Stimulated activated CD8-positive, alpha-beta memory T cell treated with anti-CD3 and anti-CD28 coated beads, Interleukin-4, amount 100 ng/mL, for 1 hour (primary cell): ENCODE measurements at regions not wholly inside any gene's neighbourhood (a gene's known extent, or its start where the extent isn't known, plus 50 kb on each side); places are given as distances from the start of the nearest gene placed in this dataset.
"Not testable (repeated sequence)": the region's sequence is repeated elsewhere in the genome, so short reads cannot be mapped to it uniquely, and the experiment has no call there.

Experiments
- DNase-seq, 2 donors: peaks; one replicate each; pipeline ENCODE4 v3.0.0-alpha.2; 2020; ENCODE audit warnings: low read depth in 2 of 2, low spot score in 1 of 2

DNA sequence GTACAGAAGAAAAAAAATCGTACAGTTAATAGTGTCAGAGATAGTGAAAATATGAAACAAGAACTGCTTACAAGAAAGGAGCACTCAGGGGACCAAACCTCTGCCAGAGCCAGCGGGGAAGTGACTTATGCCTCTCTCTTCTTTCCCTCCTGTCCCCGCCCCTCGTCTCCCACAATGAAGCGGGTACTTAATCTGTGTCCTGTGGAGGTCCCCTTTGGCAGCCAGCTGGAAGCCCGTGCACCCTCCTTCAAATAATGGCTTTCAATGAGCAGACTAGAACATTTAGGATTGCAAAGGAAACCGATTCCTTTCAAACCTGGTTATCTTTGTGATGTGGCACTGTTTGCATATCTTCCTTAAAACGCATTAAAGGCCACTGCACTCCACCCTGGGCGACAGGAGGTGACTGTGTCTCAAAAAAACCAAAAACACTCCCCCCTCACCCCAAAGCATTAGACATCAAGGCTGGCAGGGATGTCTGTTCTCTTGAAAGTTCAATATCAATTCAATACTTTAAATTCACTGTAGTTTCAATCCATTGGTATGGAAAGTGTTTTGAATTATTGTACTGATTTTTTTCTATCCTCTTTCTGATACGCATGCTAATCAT lies 51.7 kb downstream of the PPIAL4C start:
- DNase-seq = not testable (repeated sequence)

DNA sequence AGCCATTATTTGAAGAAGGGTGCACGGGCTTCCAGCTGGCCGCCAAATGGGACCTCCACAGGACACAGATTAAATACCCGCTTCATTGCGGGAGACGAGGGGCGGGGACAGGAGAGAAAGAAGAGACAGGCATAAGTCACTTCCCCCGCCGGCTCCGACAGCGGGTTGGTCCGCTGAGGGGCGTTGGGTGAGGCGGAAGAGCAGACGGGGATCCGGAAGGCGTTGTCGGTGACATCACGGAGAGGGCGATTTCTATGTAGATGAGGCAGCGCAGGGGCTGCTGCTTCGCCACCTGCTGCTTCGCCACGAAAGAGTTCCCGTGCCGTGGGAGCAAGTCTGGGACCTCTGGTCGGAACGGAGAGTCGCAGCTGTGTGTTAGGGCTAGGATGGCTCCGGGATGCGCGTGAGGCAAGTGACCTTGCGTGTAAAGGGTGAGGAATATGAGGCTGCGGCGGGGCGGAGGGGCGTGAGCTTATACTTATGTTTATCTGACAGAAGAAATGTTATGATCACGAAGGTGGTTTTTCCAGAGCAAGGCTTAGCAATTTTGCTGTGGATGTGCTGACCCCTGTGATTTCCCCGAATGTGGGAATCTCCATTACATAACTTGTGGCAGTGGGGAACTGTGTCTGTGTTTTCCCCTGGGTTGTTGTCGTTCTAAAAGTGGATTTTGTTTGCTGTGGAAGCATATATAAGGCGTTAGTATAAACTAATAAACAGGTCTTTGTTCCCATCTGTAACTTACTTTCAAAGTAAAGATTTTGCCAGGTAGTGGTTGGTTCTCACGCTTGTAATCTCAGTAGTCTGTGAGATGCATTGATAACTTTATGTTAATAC lies 52.9 kb downstream of the PPIAL4C start:
- peak; percentile 69 to 81 for DNase-seq

DNA sequence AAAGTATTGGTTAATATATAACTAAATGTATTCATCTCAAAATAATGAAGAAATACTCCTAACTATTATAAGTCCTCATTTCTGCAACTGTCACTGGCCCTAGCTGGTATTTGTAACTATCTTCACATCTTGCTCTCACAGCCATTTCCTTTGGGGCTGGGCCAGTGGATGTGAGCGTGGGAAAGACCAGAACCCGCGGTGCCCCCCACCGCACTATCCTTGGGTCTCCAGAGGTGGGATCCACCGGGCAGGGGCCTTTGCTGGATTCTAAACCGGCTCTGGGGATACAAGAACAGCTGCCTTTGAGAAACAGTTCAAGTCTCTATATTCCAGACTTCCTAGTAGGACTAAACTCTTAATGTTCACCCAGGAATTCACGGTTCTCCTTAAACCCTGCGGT lies 54.8 kb downstream of the PPIAL4C start:
- DNase-seq = not testable (repeated sequence)

DNA sequence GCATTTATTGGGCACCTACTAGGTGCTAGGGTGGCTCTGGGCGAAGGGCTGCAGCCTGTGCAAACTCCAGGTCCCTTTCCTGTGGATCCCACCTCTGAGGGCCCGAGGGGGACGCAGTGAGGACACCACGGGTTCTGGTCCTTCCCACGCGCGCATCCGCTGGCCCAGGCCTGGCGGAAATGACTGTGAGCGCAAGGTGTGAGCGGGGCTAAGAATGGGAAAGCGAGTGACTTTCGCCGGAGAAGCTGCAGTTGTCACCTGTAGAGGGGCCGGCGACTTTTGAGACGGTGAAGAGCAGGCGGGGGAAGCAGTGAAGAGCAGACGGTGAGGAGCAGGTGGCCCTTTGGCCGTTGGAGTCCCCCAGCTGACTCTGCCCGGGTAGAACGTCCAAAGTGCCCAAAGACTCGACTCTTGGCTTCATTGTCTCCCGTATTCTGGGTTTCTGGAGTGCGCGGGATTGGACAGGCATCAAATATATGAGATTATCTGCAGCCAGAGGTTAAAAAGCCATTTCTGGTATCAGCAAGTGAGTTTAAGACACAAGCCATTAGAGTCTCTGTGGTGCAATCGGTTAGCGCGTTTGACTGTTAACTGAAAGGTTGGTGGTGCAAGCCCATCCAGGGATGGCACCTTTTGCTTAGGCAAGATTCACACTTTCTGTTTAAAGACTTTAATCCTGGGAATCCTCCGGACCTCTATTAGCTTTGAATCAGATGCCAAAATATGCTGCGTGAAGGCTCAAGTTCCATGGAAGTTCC lies 55.4 kb downstream of the PPIAL4C start:
- DNase-seq = not testable (repeated sequence)

DNA sequence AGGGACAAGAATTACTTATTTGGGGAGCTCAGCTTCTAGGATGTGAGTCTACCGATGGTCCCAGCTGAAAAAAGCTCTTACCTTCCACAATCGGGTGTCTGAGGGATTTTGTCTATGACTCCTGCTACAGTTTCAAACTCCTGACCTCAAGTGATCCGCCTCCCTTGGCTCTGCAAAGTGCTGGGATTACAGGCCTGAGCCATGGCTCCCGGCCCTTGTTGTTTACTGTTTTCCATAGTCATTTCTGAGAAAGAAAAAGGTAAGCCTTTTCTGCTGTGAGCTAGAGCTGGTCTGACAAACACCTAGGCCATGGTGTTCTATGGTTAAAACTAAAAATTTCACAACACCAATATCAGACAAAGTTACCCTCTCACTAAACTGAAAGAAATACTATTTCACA lies 57.5 kb downstream of the PPIAL4C start:
- DNase-seq = not testable (repeated sequence)

DNA sequence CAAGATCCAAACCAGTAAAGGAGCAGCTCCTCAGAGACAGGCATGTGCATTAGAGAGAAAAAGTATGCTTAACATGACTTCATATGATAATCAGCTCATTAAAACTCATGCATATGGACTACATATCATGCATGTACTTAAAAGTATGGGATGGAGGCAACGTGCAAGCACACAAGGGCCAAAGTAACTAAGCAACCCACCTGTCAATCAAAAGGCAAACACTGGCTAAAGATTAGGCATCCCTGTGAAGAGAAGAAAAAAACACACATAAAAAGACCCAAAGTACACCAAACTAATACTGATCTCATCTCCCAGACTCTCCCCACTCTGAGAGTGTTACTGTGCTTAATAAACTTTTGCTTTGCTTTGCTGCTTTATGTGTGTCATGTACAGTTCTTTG lies 61.2 kb downstream of the PPIAL4C start:
- DNase-seq = not testable (repeated sequence)

DNA sequence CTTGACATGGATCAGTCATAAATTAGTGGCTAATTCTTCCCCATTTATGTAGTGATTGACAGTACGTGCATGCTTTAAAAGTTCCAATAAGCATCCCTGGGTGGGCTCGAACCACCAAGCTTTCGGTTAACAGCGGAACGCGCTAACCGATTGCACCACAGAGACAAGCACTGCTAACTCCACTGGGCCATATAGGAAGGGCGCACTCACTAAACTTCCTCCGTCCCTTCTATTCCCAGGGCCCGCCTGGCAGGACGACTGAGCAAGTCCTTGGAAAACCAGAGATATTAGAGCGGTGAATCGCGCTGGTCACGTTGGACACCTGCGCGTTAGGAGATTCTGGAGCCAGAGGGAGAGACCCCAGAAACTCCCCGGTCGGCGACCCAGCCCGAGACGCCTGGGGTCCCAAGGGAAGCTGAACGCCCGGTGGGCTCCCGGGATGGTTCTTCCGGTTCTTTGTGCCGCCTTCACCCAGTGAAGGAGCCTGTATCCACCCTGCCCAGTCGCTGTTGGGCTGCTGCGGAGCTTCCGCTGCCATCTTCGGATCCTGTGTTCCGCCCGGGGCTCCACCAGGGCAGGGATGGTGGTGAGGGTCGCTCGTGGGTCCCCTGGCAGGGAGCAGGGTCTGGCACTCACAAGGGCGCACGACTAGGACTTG lies 62.8 kb downstream of the PPIAL4C start:
- not testable (repeated sequence) for DNase-seq

DNA sequence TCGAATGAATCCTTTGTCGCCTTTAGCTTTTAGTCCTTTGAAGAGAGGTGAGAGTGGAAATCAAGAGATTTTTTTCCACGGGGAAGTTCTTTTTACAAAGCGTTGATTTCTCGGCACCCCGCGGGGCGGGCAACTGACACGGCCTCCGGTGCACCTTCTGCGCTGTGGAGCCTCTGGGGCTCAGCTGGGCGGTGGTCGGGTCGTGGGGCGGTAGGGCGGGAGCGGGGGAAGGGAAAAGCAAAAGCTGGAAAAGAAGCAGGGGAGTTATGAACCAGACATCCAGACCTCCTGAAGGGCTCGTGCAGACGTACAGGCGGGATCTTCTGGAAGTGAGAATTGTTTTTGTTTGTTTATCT lies 63.3 kb downstream of the PPIAL4C start:
- not testable (repeated sequence) for DNase-seq

DNA sequence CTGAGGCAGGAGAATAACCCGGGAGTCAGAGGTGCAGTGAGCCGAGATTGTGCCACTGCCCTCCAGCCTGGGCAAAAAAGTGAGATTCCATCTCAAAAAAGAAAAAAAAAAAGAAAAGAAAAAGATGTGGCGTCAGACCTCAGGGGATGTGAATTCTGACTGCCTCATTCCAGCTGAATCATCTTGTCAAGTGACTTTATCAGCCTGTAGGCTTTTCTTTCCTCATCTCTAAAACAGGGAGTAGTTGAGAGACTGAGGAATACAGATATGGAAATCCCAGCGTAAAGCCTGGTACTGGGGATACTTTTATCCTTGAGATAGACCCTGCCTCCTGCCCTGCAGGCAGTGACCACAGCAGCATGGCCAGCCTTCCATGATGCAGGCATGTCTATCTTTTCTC lies 74.1 kb downstream of the PPIAL4C start:
- DNase-seq = not testable (repeated sequence)

DNA sequence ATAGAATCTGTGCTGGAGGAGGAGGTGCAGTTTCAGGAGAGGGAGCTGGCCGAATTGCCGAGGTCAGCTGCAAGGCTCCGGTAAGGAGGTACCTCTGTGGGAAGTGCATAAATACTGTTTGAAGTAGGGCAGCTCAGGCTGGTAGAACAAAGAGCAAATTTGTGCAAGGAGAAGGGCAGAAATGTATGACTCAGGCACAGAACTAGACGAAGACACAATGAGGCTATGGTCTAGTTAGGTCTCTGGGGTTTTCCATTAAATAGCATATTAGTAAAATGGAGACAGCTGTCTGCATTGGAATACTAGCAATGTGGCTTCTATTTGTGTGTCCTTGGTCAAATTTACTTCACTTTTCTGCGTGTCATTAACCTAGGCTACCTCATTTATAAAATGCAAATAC lies 74.5 kb downstream of the PPIAL4C start:
- DNase-seq = not testable (repeated sequence)

DNA sequence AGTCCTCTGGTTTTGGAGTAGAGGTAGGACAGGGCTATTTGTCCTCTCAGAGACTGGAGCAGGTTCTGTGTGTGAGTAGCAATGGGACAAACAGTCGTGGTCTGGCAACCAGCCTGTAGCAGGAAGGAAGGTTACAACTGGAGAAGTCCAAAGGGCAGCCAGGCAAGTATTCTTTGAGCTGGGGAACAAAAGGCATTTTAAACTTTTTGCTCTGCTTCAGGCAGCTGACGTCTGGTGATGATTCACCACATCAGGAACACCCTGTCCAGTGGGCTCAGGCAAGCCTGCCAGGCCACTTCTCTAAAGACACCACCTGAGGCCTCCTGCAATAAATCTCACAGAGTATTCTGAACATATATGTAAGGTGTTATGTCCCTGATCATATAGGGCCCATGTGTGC lies 81.0 kb downstream of the PPIAL4C start:
- DNase-seq = not testable (repeated sequence)

DNA sequence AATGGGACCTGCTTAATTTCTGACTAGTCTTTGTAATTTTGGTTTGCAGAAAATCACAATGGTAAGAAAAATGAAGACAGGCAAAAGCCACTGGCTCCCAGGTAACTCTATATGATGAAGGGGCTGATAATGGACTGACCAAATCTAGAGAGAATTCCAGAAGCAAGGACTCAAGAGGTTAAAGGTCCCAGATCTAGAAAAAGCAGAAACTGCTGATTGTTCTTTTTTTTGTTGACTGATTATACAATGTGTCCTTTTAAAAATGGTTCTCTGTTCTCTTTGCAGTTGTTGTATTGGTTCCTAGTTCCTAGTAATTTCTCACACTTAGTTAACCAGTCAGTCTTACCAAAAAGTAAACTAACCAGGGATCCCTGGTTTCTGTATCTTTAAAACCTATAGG lies 81.4 kb downstream of the PPIAL4C start:
- DNase-seq = not testable (repeated sequence)

DNA sequence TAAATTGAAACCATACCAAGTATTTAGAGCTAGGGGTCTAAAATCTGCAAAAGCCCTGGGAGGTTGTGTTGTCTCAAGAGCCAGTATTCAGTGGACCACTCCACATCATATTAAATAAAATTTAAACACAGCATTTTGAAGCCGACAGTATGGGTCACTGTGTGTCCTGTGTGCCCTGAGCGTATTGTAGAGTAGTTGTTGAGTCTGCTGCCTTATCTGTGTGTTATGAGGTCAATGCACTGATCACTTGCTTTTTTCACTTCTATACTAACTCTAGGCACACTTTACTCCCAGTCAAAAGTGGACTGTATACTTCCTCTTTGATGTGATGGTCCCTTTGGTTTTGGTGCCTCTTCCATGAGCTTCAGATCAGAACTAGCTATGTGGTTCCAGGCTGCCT lies 81.9 kb downstream of the PPIAL4C start:
- not testable (repeated sequence) for DNase-seq

DNA sequence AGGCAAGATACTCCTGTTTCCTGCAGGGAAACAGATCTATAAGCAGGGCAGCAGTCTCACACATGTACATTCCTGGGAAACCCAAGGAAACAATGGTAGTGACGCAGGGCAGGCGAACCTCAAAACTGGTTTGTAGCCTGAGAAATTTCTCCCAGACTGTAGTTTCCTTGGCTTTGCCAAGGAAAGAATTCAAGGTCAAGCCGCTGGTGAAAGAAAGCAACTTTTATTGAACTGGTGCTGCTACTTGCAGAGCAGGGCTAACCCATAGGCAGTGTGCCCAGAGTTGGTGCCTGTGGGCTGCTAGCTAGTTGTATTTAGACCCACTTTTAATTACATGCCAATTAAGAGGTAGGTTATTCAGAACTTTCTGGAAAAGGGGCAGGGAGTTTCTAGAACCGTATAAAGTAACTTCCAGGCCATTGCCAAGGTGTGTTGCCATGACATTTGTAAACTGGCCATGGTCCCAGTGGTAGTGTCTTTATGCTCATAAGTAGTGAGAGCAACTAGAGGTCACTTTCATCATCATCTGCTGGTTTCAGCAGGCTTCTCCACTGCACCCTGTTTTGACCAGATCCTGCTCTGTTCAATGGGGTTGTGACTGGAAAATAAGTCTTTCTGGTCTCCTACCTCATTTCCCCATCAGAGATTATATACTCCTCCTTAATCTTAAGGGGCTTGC lies 89.7 kb downstream of the PPIAL4C start:
- not testable (repeated sequence) for DNase-seq

DNA sequence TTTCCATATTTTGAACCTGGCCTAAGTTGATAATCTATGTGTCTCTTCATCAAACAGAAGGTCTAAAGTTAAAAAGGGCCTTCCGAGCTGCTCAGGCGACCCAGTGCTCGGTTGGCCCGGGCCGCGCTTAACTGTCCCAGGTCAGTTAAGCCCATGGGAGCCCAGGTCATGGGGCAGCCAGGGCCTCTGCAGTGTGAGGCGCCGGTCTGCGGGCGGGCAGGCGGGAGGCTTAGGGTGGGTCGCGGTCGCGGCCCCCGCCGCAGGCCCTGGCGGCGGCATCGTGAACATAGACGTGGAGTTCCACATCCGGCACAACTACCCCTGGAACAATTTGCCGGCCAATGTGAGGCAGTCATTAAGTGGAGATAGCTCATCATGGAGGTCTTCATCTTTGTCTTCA lies 91.3 kb downstream of the PPIAL4C start:
- not testable (repeated sequence) for DNase-seq

DNA sequence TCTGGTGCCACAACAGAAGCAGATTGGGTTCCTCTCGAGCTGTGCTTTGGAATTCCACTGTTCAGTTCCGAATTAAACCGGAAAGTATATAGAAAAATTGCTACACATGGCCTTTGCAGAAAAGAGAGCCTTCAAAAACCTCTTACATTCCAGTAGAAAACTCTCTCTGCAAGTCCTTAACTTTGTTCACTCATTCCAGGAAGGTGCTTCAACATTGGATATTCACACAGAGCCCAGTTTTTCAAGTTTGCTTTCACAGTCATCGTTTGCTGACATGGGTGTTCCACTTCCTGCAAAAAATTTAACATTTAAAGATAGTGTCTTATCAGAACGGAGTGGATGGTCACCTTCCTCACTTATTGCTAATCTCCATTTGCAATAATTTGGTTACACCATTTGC lies 93.7 kb downstream of the PPIAL4C start:
- DNase-seq = not testable (repeated sequence)

DNA sequence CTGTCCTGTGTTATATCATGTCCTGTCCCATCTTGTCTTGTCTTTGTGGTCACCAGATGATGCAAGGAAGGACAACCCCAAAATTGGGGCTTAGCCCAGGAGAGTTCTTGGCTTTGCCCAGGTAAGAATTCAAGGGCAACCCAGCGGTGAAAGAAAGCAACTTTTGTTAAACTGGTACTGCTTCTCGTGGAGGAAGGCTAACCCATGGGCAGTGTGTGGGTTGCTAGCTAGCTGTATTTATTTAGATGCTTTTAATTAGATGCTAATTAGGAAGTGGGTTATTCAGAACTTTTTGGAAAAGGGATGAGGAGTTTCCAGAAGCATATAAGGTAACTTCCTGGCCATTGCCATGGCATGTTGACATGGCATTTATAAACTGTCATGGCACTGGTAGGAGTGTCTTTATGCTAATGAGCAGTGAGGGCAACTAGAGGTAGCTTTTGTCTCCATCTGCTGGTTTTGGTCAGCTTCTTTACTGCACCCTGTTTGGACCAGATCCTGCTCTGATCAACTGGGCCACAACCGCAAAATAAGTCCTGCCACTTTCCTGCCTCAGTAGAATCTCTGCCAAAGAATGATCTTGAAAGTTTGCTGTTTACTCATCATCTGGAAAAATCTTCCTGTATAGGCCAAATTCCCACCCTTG lies 95.8 kb upstream of the FCGR1A start:
- not testable (repeated sequence) for DNase-seq

DNA sequence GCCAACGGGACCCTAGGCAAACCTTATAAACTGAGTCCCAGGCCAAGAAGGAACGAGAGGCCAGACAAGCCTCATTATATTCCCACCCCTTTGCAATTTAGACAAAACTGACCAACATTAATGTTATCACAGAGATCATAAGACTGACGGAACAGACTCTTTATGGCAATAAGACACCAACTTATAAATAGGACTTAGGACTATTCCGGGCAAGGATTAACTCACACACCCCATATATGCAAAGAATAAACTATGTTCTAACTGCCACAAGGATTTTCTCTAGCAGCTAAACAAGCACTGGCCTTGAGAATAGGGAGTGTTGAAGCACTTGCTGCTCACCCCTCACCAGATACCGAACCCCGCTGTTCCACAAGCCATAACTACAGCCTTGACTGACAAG lies 91.1 kb upstream of the FCGR1A start:
- DNase-seq = not testable (repeated sequence)

DNA sequence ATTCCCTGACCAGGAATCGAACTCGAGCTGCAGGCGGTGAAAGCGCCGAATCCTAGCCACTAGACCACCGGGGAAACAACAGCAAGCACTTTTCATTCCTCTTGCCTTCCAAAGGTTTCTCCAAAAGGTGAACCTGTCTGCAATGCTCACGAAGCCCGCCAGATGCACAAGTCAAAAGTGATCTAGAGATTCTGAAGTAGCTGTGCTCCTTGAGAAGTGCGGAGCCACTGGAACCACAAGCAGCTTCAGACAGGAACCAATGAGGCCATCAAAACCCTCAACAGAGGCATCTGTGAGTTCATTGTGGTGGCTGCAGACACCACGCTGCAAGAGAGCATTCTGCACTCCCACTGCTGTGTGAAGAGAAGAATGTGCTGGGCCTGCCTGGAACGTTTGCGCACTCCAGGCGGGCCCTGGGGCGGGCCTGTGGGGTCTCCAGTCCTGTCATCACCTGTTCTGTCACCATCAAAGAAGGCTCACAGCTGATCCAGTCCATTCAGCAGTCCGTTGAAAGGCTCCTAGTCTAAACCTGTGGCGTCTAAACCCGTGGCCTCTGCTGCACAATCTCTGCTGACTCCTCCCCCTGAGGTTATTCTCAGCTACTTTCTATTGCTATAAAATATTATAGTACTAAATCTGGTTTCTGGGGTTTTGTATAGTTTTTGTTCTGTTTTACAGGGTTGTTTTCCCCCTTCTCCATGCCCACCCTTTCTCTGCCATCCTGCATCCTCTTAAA lies 89.5 kb upstream of the FCGR1A start:
- peak in 1 of 2 donors; percentile 9 for DNase-seq

DNA sequence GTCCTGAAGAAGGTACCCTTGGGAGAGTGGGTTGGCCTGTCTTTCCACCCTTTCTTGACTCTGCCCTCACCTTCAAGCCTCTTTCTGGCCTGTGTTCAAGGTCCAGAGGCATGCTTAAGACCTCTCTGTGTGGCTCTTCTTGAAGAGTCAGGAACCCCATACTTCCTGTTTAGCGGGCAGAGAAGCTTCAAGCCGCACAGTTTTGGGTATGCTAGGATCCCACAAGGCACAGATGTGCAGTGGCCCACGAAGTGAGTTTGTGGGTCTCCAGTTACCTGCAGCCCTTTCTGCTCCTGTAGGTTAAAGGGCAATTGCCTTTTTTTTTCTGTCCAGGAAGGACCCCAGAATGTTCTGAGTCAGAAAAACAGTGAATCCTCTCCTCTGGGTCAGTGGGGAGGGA lies 87.4 kb upstream of the FCGR1A start:
- DNase-seq = not testable (repeated sequence)
